Left renal cortex interstitium (tissue), 4 donors: ENCODE measurements at regions not wholly inside any gene's neighbourhood (a gene's known extent, or its start where the extent isn't known, plus 50 kb on each side); places are given as distances from the start of the nearest gene placed in this dataset.

Experiments used
- DNase-seq, 4 donors: peaks; one replicate each; pipeline ENCODE4 v3.0.0-alpha.2; 2013; ENCODE audit warnings: low read depth in 4 of 4, low spot score in 2 of 4, missing footprints in 1 of 4

GRCh38 chr6:140594806-140595128 is 1220.3 kb upstream of the CITED2 start:
- no peak for DNase-seq

DNA sequence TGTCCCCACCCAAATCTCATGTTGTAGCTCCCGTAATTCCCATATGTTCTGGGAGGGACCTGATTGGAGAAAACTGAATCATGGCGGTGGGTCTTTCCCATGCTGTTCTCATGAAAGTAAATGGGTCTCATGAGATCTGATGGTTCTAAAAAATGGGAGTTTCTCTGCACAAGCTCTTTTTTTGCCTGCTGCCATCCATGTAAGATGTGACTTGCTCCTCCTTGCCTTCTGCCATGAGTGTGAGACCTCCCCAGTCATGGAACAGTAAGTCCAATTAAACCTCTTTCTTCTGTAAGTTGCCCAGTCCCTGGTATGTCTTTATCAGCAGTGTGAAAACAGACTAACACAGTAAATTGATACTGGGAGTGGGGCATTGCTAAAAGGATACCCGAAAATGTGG is 1218.4 kb upstream of the CITED2 start:
- no peak for DNase-seq

DNA sequence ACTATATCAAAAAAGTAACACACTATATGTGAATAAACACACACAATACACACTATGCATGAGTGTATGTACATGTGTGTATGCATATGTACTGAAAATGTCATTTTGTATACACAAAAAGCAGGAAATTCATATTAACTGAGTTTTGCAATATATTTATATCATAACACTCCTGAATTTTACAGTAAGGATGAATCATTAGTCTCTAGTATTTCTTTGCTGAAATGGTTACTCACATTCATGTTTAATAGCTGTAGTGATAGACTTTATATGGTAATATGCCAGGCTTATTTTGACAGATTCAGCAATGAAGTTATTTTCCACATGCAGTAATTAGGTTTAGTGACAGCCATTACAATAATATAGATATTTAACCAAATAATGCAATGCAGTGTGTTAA is 1216.2 kb upstream of the CITED2 start:
- DNase-seq: no peak

- DNase-seq: no peak
Measured at GRCh38 chr6:140586426-140587061, 1212.1 kb upstream of the CITED2 start.

GRCh38 chr6:140581601-140582000 is 1207.2 kb upstream of the CITED2 start:
- DNase-seq: no peak

DNA sequence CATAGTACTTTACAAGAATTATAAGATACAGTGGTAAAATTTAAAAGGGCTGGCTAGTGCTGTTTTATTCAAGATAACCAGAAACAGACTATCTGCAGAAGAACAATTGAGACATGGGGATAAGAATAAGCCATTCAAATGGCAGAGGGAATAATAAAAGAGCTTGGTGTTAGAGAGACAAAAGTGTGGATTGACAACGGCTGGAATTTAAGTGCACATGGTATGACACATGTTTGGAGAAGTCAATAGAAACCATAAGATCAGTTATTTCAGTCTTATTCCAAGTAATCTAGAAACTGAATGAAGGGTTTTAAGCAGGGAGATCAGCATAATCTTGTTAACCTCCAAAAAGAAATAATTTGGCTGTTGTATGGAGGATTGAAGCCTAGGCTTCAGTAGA is 1205.5 kb upstream of the CITED2 start:
- DNase-seq: no peak

DNA sequence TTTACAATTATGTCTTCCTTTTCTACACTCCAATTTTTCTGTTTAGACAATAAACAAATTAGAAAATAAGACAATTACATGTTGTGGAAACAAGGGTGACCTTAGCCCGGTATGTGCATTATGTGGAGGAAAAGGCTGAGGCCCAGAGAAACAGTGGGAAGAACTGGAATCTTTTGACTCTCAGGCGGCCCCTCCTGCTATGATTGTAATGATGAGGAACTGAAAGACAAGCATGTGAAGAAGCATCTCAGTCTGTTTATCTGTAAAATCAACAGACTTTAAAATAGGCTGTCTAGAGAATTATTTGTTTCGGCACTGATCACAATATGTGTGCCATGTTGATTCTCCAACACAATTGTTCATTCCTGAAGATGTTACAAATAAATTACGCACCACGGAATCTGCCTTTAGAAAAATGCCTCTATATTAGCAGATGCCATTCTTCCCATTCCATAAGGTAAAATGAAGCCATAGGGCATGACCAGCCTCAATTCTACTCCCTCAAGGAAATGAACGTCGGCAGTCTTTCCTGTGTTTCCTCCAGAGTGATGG is 1201.6 kb upstream of the CITED2 start:
- DNase-seq: no peak

DNA sequence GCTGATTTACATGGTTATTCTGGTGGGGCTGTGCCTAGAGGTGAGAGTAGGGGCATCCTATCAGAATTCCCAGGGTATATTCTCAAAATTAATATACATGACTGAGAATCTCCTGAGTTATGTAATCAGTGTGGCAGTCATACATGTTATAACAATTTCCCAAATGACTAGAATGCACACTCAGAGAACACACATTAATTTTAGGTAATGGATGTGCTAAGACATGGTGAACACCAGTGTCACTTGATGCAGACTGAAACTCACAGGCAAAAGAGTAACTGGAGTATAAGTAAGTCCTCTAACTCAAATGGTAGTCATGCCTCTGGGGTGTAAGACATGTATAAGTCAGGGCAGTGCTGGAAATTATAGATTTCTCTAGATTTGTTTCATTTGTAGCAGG is 1198.4 kb upstream of the CITED2 start:
- DNase-seq: no peak

- no peak for DNase-seq
Measured at GRCh38 chr6:140572129-140572528, 1197.7 kb upstream of the CITED2 start.

DNA sequence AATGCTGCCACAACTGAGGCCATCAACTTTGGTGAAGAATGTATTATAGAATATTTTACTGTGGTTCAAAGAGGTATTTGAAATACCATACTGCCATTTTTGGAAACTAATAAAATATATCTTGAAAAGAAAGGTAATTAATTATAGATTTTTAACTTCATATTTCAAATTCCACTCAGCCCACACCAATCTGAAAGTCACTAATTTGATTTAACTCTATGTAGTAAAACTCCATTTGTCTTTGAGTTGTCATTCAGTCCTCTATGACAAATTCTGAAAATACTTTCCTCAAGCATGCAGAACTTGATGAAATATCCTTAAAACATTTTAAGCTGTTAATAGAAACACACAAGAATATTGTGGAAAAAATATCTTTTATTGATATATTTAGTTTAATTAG is 1196.7 kb upstream of the CITED2 start:
- no peak for DNase-seq

GRCh38 chr6:140567466-140567865 is 1193.0 kb upstream of the CITED2 start:
- no peak for DNase-seq

- no peak for DNase-seq
Measured at GRCh38 chr6:140566781-140567277, 1192.4 kb upstream of the CITED2 start.

- DNase-seq: no peak
Measured at GRCh38 chr6:140563728-140564127, 1189.3 kb upstream of the CITED2 start.

- DNase-seq: no peak
Measured at GRCh38 chr6:140561701-140562100, 1187.3 kb upstream of the CITED2 start.

GRCh38 chr6:140560671-140561070 is 1186.2 kb upstream of the CITED2 start:
- no peak for DNase-seq

- DNase-seq: no peak
Measured at GRCh38 chr6:140559458-140559857, 1185.0 kb upstream of the CITED2 start.

GRCh38 chr6:140554421-140554820 is 1180.0 kb upstream of the CITED2 start:
- no peak for DNase-seq

DNA sequence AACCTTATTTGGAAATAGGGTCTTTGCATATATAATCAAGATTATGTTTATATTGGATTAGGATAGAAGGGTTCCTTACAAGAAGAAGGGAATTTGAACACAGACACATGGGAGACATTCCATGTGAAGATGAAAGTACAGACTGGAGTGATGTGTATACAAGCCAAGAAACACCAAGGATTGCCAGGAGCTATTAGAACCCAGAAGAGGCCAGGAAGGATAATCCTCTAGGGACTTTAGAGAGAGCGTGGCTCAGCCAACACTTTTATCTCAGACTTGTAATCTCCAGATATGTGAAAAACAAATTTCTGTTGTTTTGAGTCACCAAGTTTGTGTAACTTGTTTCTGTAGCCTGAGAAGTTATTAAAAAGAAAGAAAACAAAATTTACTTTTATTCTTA is 1173.9 kb upstream of the CITED2 start:
- DNase-seq: no peak

GRCh38 chr6:140546640-140547039 is 1172.2 kb upstream of the CITED2 start:
- no peak for DNase-seq

DNA sequence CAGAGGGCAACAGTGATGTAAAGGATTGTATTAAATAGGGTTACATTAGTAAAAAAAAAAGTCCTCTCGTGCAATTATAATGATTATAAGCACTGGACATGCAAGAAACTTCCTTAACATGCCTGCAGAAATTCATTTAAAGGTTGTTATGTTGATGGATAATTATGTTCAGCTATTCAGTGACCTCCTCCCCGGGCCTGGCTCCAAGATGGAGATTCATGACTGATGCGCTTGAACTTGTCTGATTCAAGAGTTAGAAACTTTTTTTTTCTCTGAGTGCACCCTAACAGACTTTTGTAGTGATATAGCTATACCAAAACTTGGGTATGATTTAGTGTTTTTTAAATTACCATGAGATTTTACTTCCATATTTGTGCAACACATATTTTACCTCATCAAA is 1170.0 kb upstream of the CITED2 start:
- DNase-seq: no peak

DNA sequence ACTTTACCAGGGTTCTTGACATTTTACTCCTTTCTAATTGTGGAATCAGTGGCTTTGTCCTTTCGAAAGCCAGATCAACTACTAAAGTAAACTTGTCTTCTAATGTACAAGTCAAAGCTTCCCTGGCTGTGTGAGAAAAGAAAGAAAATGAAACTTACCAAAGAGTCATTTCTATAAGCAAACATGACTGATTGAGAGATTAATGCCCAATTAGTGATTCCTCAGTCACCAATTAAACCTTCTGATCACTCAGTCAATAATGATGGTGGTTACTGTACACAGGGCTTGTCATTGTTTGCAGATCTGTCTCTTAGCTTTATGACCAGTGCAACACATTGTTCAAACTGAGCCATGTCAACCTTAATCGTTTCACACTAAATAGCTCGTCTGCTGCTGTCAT is 1168.4 kb upstream of the CITED2 start:
- no peak for DNase-seq

DNA sequence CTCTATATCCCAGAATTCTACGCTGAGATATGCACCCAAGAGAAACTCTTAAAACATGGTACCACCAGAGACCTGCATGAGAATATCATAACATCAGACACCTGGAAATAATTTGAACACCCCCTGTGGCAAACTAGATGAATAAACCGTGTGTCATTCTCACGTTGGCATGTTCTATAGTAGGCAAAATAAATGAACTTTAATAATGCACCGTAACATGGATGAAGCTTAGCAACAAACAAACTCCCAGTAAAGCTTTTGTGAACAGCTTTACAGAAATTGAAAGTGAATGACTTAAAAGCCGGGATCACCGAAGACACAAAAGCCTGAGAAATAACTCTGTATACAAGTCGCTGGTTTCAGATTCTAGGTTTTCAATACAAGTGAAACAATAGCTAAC is 1166.8 kb upstream of the CITED2 start:
- no peak for DNase-seq

DNA sequence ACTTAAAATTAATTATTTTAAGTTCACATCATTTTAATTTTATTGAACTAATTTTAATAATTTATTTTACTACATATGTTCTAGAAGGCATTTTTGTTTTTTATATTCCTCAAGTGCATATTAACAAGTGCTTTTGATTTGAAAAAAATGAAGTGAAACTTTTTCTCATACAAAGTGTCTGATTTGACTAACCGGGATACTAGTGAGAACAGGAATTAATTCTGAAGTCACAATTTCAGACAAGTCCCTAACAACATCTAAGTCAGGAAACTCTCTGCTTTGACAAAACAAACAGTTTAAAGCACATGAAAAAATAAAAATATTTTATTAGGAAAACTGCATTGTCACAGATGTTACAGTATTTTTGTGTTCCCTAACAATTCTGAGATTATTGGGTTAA is 1166.3 kb upstream of the CITED2 start:
- no peak for DNase-seq
